ENCODE measurements at regions not wholly inside any gene's neighbourhood (a gene's known extent, or its start where the extent isn't known, plus 50 kb on each side); places are given as distances from the start of the nearest gene placed in this dataset.

DNA sequence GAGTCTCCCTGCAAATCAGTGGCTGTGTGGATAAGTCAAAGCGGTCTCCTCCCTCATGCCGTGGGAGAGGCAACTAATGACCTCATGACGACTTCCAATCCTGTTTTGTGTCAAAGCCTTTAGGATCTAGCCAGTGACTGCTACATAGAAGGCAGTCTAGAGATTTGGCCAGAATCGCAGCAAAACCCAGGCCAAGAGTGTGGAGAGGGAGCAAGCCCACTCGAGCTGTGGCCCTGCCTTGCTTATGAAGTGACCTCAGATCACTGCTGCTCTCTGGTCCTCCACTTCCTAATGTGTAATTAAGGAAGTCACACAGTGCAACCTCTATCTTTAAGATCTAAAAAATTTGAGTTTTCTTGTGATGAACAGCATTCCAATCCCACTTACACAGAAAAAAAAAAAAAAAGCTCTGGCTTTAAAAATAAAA is 296.7 kb upstream of the KLF6 start:
- TF ChIP-seq, protein P1, sequence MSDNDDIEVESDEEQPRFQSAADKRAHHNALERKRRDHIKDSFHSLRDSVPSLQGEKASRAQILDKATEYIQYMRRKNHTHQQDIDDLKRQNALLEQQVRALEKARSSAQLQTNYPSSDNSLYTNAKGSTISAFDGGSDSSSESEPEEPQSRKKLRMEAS (IDR thresholded peaks at IDR 0.05; ENCODE audit: low read depth, low read length): no peak
- TF ChIP-seq, protein P2, sequence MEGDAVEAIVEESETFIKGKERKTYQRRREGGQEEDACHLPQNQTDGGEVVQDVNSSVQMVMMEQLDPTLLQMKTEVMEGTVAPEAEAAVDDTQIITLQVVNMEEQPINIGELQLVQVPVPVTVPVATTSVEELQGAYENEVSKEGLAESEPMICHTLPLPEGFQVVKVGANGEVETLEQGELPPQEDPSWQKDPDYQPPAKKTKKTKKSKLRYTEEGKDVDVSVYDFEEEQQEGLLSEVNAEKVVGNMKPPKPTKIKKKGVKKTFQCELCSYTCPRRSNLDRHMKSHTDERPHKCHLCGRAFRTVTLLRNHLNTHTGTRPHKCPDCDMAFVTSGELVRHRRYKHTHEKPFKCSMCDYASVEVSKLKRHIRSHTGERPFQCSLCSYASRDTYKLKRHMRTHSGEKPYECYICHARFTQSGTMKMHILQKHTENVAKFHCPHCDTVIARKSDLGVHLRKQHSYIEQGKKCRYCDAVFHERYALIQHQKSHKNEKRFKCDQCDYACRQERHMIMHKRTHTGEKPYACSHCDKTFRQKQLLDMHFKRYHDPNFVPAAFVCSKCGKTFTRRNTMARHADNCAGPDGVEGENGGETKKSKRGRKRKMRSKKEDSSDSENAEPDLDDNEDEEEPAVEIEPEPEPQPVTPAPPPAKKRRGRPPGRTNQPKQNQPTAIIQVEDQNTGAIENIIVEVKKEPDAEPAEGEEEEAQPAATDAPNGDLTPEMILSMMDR (IDR thresholded peaks at IDR 0.05; ENCODE audit: low read depth, low read length): no peak
- no peak for TF ChIP-seq POLR2A (IDR thresholded peaks at IDR 0.05; ENCODE audit: extremely low read depth, insufficient read length)

All from NB4 (cell line).